ENCODE measurements at regions not wholly inside any gene's neighbourhood (a gene's known extent, or its start where the extent isn't known, plus 50 kb on each side); places are given as distances from the start of the nearest gene placed in this dataset.

DNA sequence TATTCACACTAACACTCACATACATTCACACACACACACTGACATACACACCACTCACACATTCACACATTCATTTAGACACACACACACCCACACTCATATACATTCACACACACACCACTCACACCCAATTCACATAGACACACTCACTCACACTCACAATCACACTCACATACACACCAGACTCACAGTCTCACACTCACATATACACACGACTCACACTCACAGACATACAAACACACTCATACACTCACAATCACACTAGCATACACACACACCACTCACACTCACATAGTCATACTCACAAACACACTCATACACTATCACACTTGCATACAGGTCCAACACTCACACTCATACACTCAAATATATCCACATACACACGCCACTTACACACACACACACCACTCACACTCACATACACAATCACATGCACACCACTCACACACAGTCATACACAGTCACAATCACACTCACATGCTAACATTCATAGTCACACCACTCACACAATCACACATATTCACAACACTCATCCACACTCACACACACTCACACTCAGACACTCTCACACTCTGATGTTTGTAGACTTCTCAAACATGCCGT, 312.6 kb downstream of the SFMBT2 start:
- TF ChIP-seq EZH2 (IDR thresholded peaks at IDR 0.05; ENCODE audit: borderline replicate concordance) = no peak
- TF ChIP-seq, protein P1, sequence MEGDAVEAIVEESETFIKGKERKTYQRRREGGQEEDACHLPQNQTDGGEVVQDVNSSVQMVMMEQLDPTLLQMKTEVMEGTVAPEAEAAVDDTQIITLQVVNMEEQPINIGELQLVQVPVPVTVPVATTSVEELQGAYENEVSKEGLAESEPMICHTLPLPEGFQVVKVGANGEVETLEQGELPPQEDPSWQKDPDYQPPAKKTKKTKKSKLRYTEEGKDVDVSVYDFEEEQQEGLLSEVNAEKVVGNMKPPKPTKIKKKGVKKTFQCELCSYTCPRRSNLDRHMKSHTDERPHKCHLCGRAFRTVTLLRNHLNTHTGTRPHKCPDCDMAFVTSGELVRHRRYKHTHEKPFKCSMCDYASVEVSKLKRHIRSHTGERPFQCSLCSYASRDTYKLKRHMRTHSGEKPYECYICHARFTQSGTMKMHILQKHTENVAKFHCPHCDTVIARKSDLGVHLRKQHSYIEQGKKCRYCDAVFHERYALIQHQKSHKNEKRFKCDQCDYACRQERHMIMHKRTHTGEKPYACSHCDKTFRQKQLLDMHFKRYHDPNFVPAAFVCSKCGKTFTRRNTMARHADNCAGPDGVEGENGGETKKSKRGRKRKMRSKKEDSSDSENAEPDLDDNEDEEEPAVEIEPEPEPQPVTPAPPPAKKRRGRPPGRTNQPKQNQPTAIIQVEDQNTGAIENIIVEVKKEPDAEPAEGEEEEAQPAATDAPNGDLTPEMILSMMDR (IDR thresholded peaks at IDR 0.05; ENCODE audit: poor library complexity) = no peak
- TF ChIP-seq EZH2phosphoT487 (IDR thresholded peaks at IDR 0.05; ENCODE audit: low read depth, severe bottlenecking, unreplicated experiment) = no peak
- Histone ChIP-seq H3K4me3 (no peak overlapping the region), H4K20me1 (ENCODE audit: insufficient read depth, poor library complexity, severe bottlenecking) (no peaks in the 10 kb centered on the region), H3K4me2 (no peak overlapping the region), H3K4me1 (ENCODE audit: insufficient read depth) (no peaks in the 10 kb centered on the region), H3K27me3 (no peaks in the 10 kb centered on the region), H3K36me3 (replicated peaks; ENCODE audit: insufficient read depth, low read depth) (no peaks in the 10 kb centered on the region), H3K79me2 (no peaks in the 10 kb centered on the region), H2AFZ (no peak overlapping the region), H3K27ac (no peak overlapping the region), H3K9me2 (replicated peaks; ENCODE audit: insufficient read depth) (no peaks in the 10 kb centered on the region), H3K9me3 (ENCODE audit: low read depth) (no peaks in the 10 kb centered on the region)
- DNase-seq (ENCODE audit: low spot score) = no peak
- 87% methylated on average over 3 of the region's 3 CpGs for WGBS (ENCODE audit: low lambda C conversion rate, missing lambda C conversion rate)

DNA sequence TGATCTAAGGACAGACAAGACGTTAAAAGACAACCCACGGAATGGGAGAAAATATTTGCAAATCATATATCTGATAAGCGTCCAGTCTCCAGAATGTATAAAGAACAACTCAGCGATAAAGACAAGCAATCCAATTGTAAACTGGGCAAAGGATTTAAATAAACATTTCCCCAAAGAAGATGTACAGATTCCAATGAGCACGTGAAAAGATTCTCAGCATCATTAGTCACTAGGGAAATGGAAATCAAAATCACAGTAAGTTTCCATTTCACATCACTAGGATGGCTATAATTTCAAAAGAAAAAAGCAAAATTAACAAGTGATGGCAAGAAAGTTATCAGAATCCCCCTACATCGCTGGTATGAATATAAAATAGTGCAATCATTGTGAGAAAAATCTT, 316.1 kb downstream of the SFMBT2 start:
- WGBS (ENCODE audit: low lambda C conversion rate, missing lambda C conversion rate) = 58% methylated on average over 6 of the region's 6 CpGs
- no peaks in the 10 kb centered on the region for H3K9me2 ChIP-seq (replicated peaks; ENCODE audit: insufficient read depth)
- DNase-seq (ENCODE audit: low spot score) = no peak
- no peaks in the 10 kb centered on the region for H3K79me2 ChIP-seq
- H2AFZ ChIP-seq = no peak overlapping the region
- H3K27ac ChIP-seq = no peak overlapping the region
- H3K27me3 ChIP-seq = no peaks in the 10 kb centered on the region
- H3K4me2 ChIP-seq = no peak overlapping the region
- no peaks in the 10 kb centered on the region for H3K36me3 ChIP-seq (replicated peaks; ENCODE audit: insufficient read depth, low read depth)
- H3K9me3 ChIP-seq (ENCODE audit: low read depth) = no peaks in the 10 kb centered on the region
- no peaks in the 10 kb centered on the region for H4K20me1 ChIP-seq (ENCODE audit: insufficient read depth, poor library complexity, severe bottlenecking)
- TF ChIP-seq, protein P1 (IDR thresholded peaks at IDR 0.05; ENCODE audit: poor library complexity) = no peak
- no peak for TF ChIP-seq EZH2phosphoT487 (IDR thresholded peaks at IDR 0.05; ENCODE audit: low read depth, severe bottlenecking, unreplicated experiment)
- H3K4me1 ChIP-seq (ENCODE audit: insufficient read depth) = no peaks in the 10 kb centered on the region
- H3K4me3 ChIP-seq = no peak overlapping the region

- H3K27me3 ChIP-seq = no peaks in the 10 kb centered on the region
- H3K79me2 ChIP-seq = no peaks in the 10 kb centered on the region
- no peaks in the 10 kb centered on the region for H4K20me1 ChIP-seq (ENCODE audit: insufficient read depth, poor library complexity, severe bottlenecking)
- H3K4me3 ChIP-seq = no peak overlapping the region
- no peak for DNase-seq (ENCODE audit: low spot score)
- no peaks in the 10 kb centered on the region for H3K36me3 ChIP-seq (replicated peaks; ENCODE audit: insufficient read depth, low read depth)
- H3K4me2 ChIP-seq = no peak overlapping the region
- H3K27ac ChIP-seq = no peak overlapping the region
- no peaks in the 10 kb centered on the region for H3K4me1 ChIP-seq (ENCODE audit: insufficient read depth)
- H3K9me3 ChIP-seq (ENCODE audit: low read depth) = no peaks in the 10 kb centered on the region
- H3K9me2 ChIP-seq (replicated peaks; ENCODE audit: insufficient read depth) = no peaks in the 10 kb centered on the region
- H2AFZ ChIP-seq = no peak overlapping the region
- no peak for TF ChIP-seq EZH2phosphoT487 (IDR thresholded peaks at IDR 0.05; ENCODE audit: low read depth, severe bottlenecking, unreplicated experiment)
- TF ChIP-seq EZH2 (IDR thresholded peaks at IDR 0.05; ENCODE audit: borderline replicate concordance) = no peak
- TF ChIP-seq, protein P1 (IDR thresholded peaks at IDR 0.05; ENCODE audit: poor library complexity) = no peak
- 98% methylated on average over 5 of the region's 5 CpGs for WGBS (ENCODE audit: low lambda C conversion rate, missing lambda C conversion rate)
Measured at GRCh38 chr10:7093368-7093767, 317.5 kb downstream of the SFMBT2 start.

- no peak overlapping the region for H3K4me3 ChIP-seq
- H4K20me1 ChIP-seq (ENCODE audit: insufficient read depth, poor library complexity, severe bottlenecking) = no peaks in the 10 kb centered on the region
- no peak overlapping the region for H2AFZ ChIP-seq
- H3K27ac ChIP-seq = no peak overlapping the region
- H3K9me2 ChIP-seq (replicated peaks; ENCODE audit: insufficient read depth) = no peaks in the 10 kb centered on the region
- no peaks in the 10 kb centered on the region for H3K9me3 ChIP-seq (ENCODE audit: low read depth)
- no peak for DNase-seq (ENCODE audit: low spot score)
- no peaks in the 10 kb centered on the region for H3K27me3 ChIP-seq
- 91% methylated on average over 7 of the region's 7 CpGs for WGBS (ENCODE audit: low lambda C conversion rate, missing lambda C conversion rate)
- no peak overlapping the region for H3K4me2 ChIP-seq
- H3K79me2 ChIP-seq = no peaks in the 10 kb centered on the region
- no peaks in the 10 kb centered on the region for H3K4me1 ChIP-seq (ENCODE audit: insufficient read depth)
- H3K36me3 ChIP-seq (replicated peaks; ENCODE audit: insufficient read depth, low read depth) = no peaks in the 10 kb centered on the region
- TF ChIP-seq, protein P1 (IDR thresholded peaks at IDR 0.05; ENCODE audit: poor library complexity) = no peak
- TF ChIP-seq EZH2 (IDR thresholded peaks at IDR 0.05; ENCODE audit: borderline replicate concordance) = no peak
- TF ChIP-seq EZH2phosphoT487 (IDR thresholded peaks at IDR 0.05; ENCODE audit: low read depth, severe bottlenecking, unreplicated experiment) = no peak
Measured at GRCh38 chr10:7092603-7093002, 318.2 kb downstream of the SFMBT2 start.
